ENCODE measurements at regions not wholly inside any gene's neighbourhood (a gene's known extent, or its start where the extent isn't known, plus 50 kb on each side); places are given as distances from the start of the nearest gene placed in this dataset.

- CTCF ChIA-PET, result interaction anchor here (1.2 kb wide), 1 partner anchor 263 kb away, joined by 3 read pairs; no protein-coding TSS in a partner anchor
- Mint-ChIP-seq H3K27ac (no peak overlapping the region), H3K4me1 (ENCODE audit: low read depth) (no peaks in the 10 kb centered on the region), H3K9me3 (no peaks in the 10 kb centered on the region), H3K4me3 (no peak overlapping the region), H3K36me3 (ENCODE audit: low read depth) (no peaks in the 10 kb centered on the region), H3K27me3 (no peaks in the 10 kb centered on the region)
- TF ChIP-seq CTCF (IDR thresholded peaks at IDR 0.05), result no peak
- POLR2A ChIA-PET, result no interaction called here
- ATAC-seq (no peak), DNase-seq (no peak)
- intact Hi-C loops (cut with micrococcal nuclease), result no loop called here
Observed at GRCh38 chr1:87556326-87556725, 227.6 kb downstream of the LMO4 start.

- no peaks in the 10 kb centered on the region for H3K9me3 Mint-ChIP-seq
Observed at GRCh38 chr1:87558921-87559320, 230.2 kb downstream of the LMO4 start.

GRCh38 chr1:87560137-87560536 lies 231.5 kb downstream of the LMO4 start:
- H3K27ac Mint-ChIP-seq, result no peak overlapping the region
- ChIA-PET CTCF (no interaction called here), POLR2A (no interaction called here)

More at GRCh38 chr1:87558921-87559320, 230.2 kb downstream of the LMO4 start:
- ATAC-seq (no peak), DNase-seq (no peak)
- TF ChIP-seq CTCF (IDR thresholded peaks at IDR 0.05), result no peak
- intact Hi-C loops (cut with micrococcal nuclease), result no loop called here
- Mint-ChIP-seq H3K27me3 (no peaks in the 10 kb centered on the region), H3K36me3 (ENCODE audit: low read depth) (no peaks in the 10 kb centered on the region), H3K27ac (no peak overlapping the region), H3K4me1 (ENCODE audit: low read depth) (no peaks in the 10 kb centered on the region), H3K4me3 (no peak overlapping the region)
- ChIA-PET POLR2A (no interaction called here), CTCF (no interaction called here)

GRCh38 chr1:87560601-87561360 lies 232.1 kb downstream of the LMO4 start:
- no peak for TF ChIP-seq CTCF (IDR thresholded peaks at IDR 0.05)
- H3K27me3 Mint-ChIP-seq, result no peaks in the 10 kb centered on the region
- no peak for DNase-seq
- H3K4me3 Mint-ChIP-seq, result no peak overlapping the region
- POLR2A ChIA-PET, result interaction anchor here (1.0 kb wide), 1 partner anchor 9 kb away, joined by 3 read pairs; no protein-coding TSS in a partner anchor
- intact Hi-C loops (cut with micrococcal nuclease), result no loop called here
- no peaks in the 10 kb centered on the region for H3K36me3 Mint-ChIP-seq (ENCODE audit: low read depth)
- H3K27ac Mint-ChIP-seq, result no peak overlapping the region
- no peak for ATAC-seq
- H3K4me1 Mint-ChIP-seq (ENCODE audit: low read depth), result no peaks in the 10 kb centered on the region
- H3K9me3 Mint-ChIP-seq, result no peaks in the 10 kb centered on the region
- CTCF ChIA-PET, result interaction anchor here (0.9 to 1.0 kb wide), 2 partner anchors 9 to 234 kb away, joined by 3 read pairs; no protein-coding TSS in a partner anchor

More at GRCh38 chr1:87560137-87560536, 231.5 kb downstream of the LMO4 start:
- ATAC-seq (no peak), DNase-seq (no peak)
- Mint-ChIP-seq H3K4me3 (no peak overlapping the region), H3K36me3 (ENCODE audit: low read depth) (no peaks in the 10 kb centered on the region), H3K27me3 (no peaks in the 10 kb centered on the region), H3K9me3 (no peaks in the 10 kb centered on the region), H3K4me1 (ENCODE audit: low read depth) (no peaks in the 10 kb centered on the region)
- intact Hi-C loops (cut with micrococcal nuclease), result no loop called here
- TF ChIP-seq CTCF (IDR thresholded peaks at IDR 0.05), result no peak

- Mint-ChIP-seq H3K9me3 (no peaks in the 10 kb centered on the region), H3K4me3 (no peak overlapping the region), H3K27me3 (peaks cover 2% of the 10 kb centered on the region), H3K27ac (no peak overlapping the region), H3K4me1 (ENCODE audit: low read depth) (no peaks in the 10 kb centered on the region), H3K36me3 (ENCODE audit: low read depth) (no peaks in the 10 kb centered on the region)
- no peak for TF ChIP-seq CTCF (IDR thresholded peaks at IDR 0.05)
- ChIA-PET POLR2A (no interaction called here), CTCF (no interaction called here)
- DNase-seq (no peak), ATAC-seq (no peak)
- intact Hi-C loops (cut with micrococcal nuclease), result no loop called here
Observed at GRCh38 chr1:87563211-87563610, 234.5 kb downstream of the LMO4 start.

All from activated CD8-positive, alpha-beta T cell treated with anti-CD3 and anti-CD28 coated beads for 36 hours (primary cell).